GM12865 (cell line): ENCODE measurements at regions not wholly inside any gene's neighbourhood (a gene's known extent, or its start where the extent isn't known, plus 50 kb on each side); places are given as distances from the start of the nearest gene placed in this dataset.

Experiments
- DNase-seq: peaks from one replicate; pipeline ENCODE4 v3.0.0; 2010; ENCODE audit warnings: low read depth
- H3K4me3 ChIP-seq: 2 replicates; pipeline ENCODE4 v1.5.1; 2011; ENCODE audit warnings: mild to moderate bottlenecking, low read depth, low read length, control low read depth
- TF ChIP-seq, protein P1 (sequence below): IDR thresholded peaks from 2 replicates; pipeline ENCODE4 v1.5.1; 2011; ENCODE audit warnings: low read length, control low read depth, low read depth, inconsistent platforms; ENCODE audit not compliant: insufficient read depth; ENCODE audit errors: missing control alignments

DNA sequence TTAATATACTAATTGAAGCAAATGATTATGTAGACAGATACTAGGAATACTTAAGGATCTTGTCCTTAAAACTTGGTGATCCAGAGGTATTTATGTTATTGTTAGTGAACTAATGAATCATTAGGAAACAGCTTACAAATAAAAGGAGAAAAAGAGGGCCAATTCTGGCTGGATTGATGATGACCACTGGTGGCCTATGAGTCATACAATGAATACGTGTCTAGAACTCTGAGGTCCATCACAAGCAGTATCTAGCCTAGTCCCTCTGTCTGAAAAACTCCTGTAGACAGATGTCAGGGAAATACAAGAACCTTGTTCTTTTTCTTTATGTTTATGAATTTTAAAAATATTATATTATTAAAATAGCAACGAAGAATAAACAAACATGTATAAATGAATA, 51.7 kb upstream of the RTL1 start:
- TF ChIP-seq, protein P1, sequence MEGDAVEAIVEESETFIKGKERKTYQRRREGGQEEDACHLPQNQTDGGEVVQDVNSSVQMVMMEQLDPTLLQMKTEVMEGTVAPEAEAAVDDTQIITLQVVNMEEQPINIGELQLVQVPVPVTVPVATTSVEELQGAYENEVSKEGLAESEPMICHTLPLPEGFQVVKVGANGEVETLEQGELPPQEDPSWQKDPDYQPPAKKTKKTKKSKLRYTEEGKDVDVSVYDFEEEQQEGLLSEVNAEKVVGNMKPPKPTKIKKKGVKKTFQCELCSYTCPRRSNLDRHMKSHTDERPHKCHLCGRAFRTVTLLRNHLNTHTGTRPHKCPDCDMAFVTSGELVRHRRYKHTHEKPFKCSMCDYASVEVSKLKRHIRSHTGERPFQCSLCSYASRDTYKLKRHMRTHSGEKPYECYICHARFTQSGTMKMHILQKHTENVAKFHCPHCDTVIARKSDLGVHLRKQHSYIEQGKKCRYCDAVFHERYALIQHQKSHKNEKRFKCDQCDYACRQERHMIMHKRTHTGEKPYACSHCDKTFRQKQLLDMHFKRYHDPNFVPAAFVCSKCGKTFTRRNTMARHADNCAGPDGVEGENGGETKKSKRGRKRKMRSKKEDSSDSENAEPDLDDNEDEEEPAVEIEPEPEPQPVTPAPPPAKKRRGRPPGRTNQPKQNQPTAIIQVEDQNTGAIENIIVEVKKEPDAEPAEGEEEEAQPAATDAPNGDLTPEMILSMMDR = no peak
- no peak overlapping the region for H3K4me3 ChIP-seq
- DNase-seq = no peak

DNA sequence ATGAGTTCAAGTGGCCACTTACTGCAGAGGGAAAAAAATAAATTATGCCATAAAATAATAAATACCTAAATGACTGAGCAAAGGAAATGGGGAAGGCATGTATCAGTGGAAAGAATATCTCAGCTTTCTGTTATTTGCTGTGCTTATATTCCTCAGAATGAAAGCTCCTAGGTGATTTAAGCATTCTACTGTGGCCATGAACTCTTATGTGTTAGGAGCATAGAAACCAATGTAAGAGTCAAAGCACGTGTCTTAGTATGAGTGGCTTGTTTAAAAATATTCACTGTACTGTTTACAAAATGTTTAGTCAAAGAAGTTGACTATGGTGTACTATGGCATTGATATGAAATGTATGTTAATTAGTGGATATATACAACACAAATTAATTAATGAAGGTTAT, 59.0 kb upstream of the RTL1 start:
- no peak for DNase-seq
- no peak overlapping the region for H3K4me3 ChIP-seq
- TF ChIP-seq, protein P1 = no peak

DNA sequence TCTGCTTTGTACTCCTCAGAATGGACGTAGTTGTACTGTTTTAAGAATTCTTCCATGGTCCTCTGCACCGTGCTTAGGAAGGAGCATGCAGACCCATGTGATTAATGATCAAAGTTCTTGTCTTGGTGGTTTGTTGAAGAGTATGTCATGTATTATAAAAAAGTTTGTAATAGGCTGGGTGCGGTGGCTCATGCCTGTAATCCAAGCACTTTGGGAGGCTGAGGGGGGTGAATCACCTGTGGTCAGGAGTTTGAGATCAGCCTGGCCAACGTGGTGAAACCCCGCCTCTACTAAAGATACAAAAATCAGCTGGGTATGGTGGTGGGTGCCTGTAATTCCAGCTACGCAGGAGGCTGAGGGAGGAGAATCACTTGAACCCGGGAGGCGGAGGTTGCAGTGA, 61.8 kb upstream of the RTL1 start:
- no peak for DNase-seq
- no peak overlapping the region for H3K4me3 ChIP-seq
- TF ChIP-seq, protein P1 = no peak

DNA sequence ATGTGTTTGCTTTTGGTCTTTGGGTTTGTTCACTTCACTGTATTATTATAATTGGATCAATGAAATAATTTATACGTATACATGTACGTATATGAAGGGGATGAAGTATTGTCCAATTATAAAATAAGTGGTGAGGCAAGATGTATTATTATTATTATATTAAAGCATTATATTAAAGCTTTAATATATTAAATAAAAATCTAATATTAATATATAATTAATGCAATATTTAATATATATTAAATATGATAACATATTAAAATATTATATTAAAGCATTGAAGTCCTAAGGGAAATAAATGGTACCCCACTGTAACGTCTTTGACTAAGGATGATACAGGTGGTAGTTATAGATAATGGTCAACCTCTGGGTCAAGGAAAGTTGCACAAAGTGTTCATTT, 63.7 kb upstream of the RTL1 start:
- no peak for DNase-seq
- H3K4me3 ChIP-seq = no peak overlapping the region
- TF ChIP-seq, protein P1 = no peak

DNA sequence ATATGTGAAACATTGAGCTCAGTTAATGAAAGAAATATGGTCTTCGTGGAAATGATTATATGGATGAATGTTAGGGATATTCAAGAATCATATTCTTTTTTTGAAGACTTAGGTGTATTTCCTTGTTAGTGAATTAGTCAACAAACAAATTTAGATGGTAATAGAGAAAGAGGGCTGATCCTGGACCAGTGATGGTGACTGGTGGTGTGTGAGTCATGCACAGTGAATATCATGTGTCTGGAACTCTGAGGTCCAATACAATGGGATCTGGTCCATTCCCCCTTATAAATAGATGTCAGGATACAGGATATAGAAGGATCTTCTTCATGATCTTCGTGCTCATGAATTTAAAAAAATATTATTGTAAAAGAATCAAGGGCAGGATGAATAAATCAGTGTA, 64.4 kb upstream of the RTL1 start:
- TF ChIP-seq, protein P1 = no peak
- no peak for DNase-seq
- no peak overlapping the region for H3K4me3 ChIP-seq

DNA sequence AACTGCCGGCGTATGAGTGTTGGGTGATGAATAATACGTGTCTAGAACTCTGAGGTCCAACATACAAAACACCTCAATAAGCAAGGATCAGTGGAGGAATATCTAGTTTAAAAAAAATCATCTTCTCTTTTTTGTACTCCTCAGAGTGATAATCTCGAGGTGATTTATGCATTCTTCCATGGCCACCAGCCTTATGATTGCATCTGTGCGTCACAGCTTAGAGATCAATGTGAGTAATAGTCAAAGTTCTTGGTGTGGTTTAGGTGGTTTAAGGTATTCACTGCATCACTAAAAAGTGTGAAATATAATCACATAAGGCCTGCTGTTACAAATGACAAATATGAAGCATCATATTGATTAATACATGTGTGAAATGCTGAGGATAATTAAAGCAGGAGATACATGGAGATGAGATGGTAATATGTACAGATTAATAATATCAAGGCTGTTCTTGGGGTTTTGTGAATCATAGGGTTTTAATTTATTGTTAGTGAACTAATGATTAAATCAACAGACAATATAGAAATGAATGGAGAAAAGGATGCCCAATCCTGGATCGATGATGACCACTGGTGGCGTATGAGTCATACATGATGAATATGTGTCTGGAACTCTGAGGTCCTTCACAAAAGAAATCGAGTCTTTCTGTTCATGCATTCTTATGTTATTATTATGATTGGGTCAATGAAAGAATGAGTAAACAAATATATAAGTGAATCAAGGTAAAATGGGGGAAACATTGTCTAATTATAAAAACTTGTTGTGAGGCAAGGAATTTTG, 68.8 kb upstream of the RTL1 start:
- TF ChIP-seq, protein P1 = no peak
- no peak for DNase-seq
- no peak overlapping the region for H3K4me3 ChIP-seq

DNA sequence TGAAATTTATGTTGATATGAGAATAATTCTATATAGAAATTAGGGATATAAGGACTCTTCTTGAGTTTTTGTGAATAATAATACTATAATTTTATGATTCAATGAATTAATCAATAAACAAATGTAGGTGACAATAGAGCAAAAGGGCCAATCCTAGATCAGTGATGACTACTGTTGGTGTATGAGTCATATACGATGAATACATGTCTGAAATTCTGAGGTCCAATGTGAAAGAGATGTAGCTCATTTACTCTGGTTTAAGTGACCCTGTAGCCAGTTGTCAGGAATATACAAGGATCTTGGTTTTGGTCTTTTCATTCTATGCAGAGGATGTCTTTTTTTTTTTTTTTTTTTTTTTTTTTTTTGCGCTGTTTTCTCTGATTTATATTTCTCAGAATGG, 72.1 kb upstream of the RTL1 start:
- TF ChIP-seq, protein P1 = no peak
- no peak for DNase-seq
- H3K4me3 ChIP-seq = no peak overlapping the region
